ENCODE measurements at regions not wholly inside any gene's neighbourhood (a gene's known extent, or its start where the extent isn't known, plus 50 kb on each side); places are given as distances from the start of the nearest gene placed in this dataset.

DNA sequence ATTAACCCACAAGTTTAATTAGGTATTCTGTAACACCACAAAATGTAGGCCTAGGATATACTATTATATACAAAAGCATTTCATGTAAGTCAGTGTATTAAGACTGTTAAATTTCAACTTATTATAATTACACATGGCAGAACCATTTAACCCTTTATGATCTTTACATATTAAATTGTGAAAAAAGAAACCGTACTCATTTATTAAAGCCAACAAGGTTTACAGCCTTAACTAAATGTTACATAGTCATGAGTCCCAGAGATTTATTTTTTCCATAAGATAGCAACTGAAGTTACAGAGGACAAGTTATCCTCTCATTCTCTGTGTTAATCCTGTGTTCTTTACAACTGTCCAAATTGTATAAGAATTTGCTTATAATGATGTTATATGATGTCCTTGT is 615.8 kb upstream of the AGTR1 start:
- Histone ChIP-seq H3K36me3 (no peaks in the 10 kb centered on the region), H3K9me3 (no peaks in the 10 kb centered on the region), H3K27ac (no peak overlapping the region), H3K4me3 (no peak overlapping the region), H3K27me3 (no peaks in the 10 kb centered on the region), H3K4me1 (no peaks in the 10 kb centered on the region)
- no peak for DNase-seq
- WGBS, 2 donors, result 96 to 97% methylated on average over 1 of the region's 1 CpG
- TF ChIP-seq, protein P1, sequence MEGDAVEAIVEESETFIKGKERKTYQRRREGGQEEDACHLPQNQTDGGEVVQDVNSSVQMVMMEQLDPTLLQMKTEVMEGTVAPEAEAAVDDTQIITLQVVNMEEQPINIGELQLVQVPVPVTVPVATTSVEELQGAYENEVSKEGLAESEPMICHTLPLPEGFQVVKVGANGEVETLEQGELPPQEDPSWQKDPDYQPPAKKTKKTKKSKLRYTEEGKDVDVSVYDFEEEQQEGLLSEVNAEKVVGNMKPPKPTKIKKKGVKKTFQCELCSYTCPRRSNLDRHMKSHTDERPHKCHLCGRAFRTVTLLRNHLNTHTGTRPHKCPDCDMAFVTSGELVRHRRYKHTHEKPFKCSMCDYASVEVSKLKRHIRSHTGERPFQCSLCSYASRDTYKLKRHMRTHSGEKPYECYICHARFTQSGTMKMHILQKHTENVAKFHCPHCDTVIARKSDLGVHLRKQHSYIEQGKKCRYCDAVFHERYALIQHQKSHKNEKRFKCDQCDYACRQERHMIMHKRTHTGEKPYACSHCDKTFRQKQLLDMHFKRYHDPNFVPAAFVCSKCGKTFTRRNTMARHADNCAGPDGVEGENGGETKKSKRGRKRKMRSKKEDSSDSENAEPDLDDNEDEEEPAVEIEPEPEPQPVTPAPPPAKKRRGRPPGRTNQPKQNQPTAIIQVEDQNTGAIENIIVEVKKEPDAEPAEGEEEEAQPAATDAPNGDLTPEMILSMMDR (IDR thresholded peaks at IDR 0.05), result no peak
- no peak for TF ChIP-seq POLR2A (IDR thresholded peaks at IDR 0.05)
- intact Hi-C loops (cut with DNase I), result no loop called here

DNA sequence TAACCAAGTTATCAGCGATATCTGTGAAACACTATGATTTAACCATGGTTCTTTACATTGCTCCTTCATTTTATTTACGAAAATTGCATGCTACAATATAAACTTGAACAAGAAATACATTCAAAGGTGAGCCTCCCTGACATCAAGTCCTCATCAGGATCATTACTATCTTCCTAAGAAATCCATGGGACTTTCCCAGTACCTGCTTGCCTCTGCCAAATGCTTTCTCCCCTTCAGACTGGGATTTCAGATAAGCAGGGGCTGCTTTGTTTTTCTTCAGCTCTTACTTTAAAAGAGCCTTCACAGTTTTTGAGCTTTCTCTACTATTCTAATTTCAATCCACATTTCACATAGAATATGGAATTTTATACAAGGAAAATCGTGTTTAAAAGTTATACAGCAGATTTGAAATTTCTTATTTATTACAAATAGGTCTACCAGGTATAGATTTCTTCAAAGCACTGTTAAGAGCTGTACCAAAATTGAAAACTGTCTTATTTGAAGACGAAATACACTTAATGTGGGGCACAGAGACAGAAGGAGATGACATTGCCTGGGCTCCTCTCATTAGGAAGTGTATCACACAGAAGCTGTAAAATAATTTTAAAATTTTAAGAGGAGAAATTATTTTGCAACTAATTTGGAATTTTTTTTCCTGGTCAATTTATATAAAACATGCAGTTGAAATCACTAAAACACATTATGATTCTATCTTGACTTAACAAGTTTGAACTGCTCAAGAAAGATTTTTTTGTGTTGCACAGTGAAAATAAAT is 615.0 kb upstream of the AGTR1 start:
- Histone ChIP-seq H3K36me3 (no peaks in the 10 kb centered on the region), H3K27me3 (no peaks in the 10 kb centered on the region), H3K4me1 (no peaks in the 10 kb centered on the region), H3K27ac (no peak overlapping the region), H3K4me3 (no peak overlapping the region), H3K9me3 (no peaks in the 10 kb centered on the region)
- DNase-seq, result no peak
- WGBS, 2 donors, result 50 to 69% methylated on average over 4 of the region's 4 CpGs
- TF ChIP-seq, protein P1 (IDR thresholded peaks at IDR 0.05), result no peak
- TF ChIP-seq POLR2A (IDR thresholded peaks at IDR 0.05), result no peak
- intact Hi-C loops (cut with DNase I), result no loop called here

DNA sequence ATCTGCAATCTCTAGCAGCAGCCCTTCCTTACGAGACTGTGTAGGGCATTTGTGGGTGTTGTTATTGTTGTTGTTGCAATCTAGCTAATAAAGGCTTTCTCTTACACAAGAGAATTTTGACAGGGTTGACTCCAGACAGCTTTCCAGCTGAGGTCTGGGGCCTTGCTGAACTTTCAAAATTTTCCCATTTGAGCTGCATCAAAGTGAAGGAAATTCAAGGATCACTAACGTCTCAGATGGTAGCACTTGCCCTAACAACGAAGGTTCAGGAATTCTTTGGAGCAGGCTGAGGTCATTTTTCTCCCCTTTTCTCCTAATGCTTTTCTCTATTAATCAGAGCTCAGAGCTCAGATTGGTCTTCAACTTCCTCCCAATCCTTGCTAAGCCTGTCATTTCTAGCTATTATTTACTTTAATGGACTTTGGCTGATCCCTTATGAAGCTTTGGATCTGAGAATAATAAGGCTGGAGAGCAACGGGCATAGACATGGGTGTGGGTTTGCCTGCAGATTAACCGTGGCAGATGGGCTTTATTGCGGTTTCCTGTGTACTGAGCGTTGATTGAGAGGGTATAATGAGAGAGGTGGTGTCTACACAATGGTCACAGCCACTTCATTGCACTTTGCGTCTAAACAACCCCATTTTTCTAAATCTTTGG is 614.0 kb upstream of the AGTR1 start:
- Histone ChIP-seq H3K4me1 (no peaks in the 10 kb centered on the region), H3K27me3 (no peaks in the 10 kb centered on the region), H3K4me3 (no peak overlapping the region), H3K36me3 (no peaks in the 10 kb centered on the region), H3K27ac (no peak overlapping the region), H3K9me3 (no peaks in the 10 kb centered on the region)
- WGBS, 2 donors, result 45 to 49% methylated on average over 8 of the region's 8 CpGs
- intact Hi-C loops (cut with DNase I), result no loop called here
- TF ChIP-seq POLR2A (IDR thresholded peaks at IDR 0.05), result no peak
- TF ChIP-seq, protein P1 (IDR thresholded peaks at IDR 0.05), result no peak
- no peak for DNase-seq

DNA sequence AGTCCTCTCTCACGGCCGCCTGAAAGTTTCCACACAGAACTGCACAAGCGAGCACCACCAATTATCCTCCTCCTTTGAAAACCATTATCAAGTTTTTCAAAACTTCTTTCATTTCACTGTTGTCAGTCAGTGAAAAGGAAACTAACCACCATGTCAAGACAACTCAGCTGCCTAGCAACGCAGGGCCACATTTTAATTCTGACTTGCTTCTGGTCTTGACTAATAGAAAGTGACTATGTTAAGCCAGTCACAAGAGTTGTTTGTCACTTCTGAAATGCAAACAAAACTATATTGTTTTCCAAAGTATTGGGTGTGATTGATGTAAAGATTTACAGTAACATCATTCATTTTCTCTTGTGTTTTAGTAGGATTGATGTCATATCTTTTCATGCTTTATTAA is 612.8 kb upstream of the AGTR1 start:
- TF ChIP-seq, protein P1 (IDR thresholded peaks at IDR 0.05), result no peak
- TF ChIP-seq POLR2A (IDR thresholded peaks at IDR 0.05), result no peak

DNA sequence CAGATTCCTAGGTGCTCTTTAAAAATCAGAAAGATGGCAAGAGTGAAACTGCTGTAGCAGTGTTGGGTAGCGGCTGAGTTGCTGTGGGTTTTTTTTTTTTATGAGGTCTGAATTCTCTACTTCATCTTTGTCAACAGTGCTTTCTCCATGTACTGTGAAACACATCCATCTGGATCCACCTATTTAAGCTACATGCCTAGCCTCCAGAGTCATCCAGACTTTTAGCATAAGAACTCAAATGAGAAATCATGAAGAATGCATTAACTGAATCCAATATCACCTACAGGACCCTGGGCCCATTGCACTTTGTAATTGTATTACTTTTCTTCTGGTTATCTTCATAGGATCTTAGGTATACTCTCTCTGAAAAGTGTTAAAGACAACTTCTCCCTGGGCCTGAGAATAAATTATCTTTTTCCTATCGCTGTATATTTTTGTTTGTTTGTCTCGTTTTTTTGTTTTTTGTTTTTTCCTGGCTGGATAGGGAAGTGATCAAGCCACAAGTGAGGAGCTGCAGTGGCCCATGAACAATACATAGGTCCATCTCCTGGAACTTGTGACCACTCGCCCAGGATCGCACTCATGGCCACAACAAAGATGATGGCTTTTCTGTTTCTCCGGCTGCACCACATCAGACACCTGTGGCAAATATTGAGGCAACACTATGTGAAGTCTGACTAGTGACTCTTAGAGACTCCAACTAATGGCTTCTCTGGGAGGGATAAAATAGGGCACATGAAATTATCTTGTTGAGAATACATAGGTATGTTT is 609.9 kb upstream of the AGTR1 start:
- Histone ChIP-seq H3K4me3 (no peak overlapping the region), H3K36me3 (no peaks in the 10 kb centered on the region), H3K27me3 (no peaks in the 10 kb centered on the region), H3K4me1 (no peaks in the 10 kb centered on the region), H3K27ac (no peak overlapping the region), H3K9me3 (no peaks in the 10 kb centered on the region)
- 83 to 85% methylated on average over 6 of the region's 6 CpGs for WGBS, 2 donors
- intact Hi-C loops (cut with DNase I), result no loop called here
- no peak for DNase-seq
- TF ChIP-seq POLR2A (IDR thresholded peaks at IDR 0.05), result no peak
- TF ChIP-seq, protein P1 (IDR thresholded peaks at IDR 0.05), result no peak

More for the DNA sequence above, 612.8 kb upstream of the AGTR1 start:
- H3K4me3 ChIP-seq, result no peak overlapping the region
- no peaks in the 10 kb centered on the region for H3K9me3 ChIP-seq
- H3K27ac ChIP-seq, result no peak overlapping the region
- H3K36me3 ChIP-seq, result no peaks in the 10 kb centered on the region
- no peaks in the 10 kb centered on the region for H3K27me3 ChIP-seq
- intact Hi-C loops (cut with DNase I), result no loop called here
- 50 to 68% methylated on average over 4 of the region's 4 CpGs for WGBS, 2 donors
- no peak for DNase-seq
- H3K4me1 ChIP-seq, result no peaks in the 10 kb centered on the region

All from esophagus squamous epithelium (tissue), 5 donors.